ENCODE measurements at regions not wholly inside any gene's neighbourhood (a gene's known extent, or its start where the extent isn't known, plus 50 kb on each side); places are given as distances from the start of the nearest gene placed in this dataset.

- no peak for TF ChIP-seq POLR2A (IDR thresholded peaks at IDR 0.05)
- TF ChIP-seq CTCF (IDR thresholded peaks at IDR 0.05) = no peak
Observed at GRCh38 chr18:1213126-1213525, 308.5 kb downstream of the ADCYAP1 start.

Measured in sigmoid colon (tissue), 3 donors.